Stomach (tissue), 8 donors: ENCODE measurements at regions not wholly inside any gene's neighbourhood (a gene's known extent, or its start where the extent isn't known, plus 50 kb on each side); places are given as distances from the start of the nearest gene placed in this dataset.

Experiments used
- DNase-seq, 2 donors: peaks; one replicate each; pipeline versions ENCODE4 v3.0.0 to v3.0.0-alpha.2; 2013 to 2019
- H3K27ac ChIP-seq, 5 donors: fragments of 200-600 bp in 4 of 5; sonication (generic) in 4 of 5; one replicate each; pipeline ENCODE4 v1.5.1; 2013 to 2019; ENCODE audit warnings: mild to moderate bottlenecking in 1 of 5, moderate library complexity in 1 of 5
- H3K27me3 ChIP-seq, 3 donors: fragments of 200-600 bp; sonication (generic); one replicate each; pipeline ENCODE4 v1.5.1; 2017 to 2019; ENCODE audit warnings: mixed run types in 1 of 3
- H3K36me3 ChIP-seq, 4 donors: fragments of 200-600 bp; sonication (generic); 1 replicate in 3 of 4; 2 replicates in 1 of 4; pipeline ENCODE4 v1.5.1; 2016 to 2019
- H3K4me1 ChIP-seq, 4 donors: fragments of 200-600 bp; sonication (generic); one replicate each; pipeline ENCODE4 v1.5.1; 2016 to 2019
- H3K4me3 ChIP-seq, 4 donors: fragments of 200-600 bp; sonication (generic) in 3 of 4; one replicate each; pipeline ENCODE4 v1.5.1; 2016 to 2019; ENCODE audit warnings: mild to moderate bottlenecking in 1 of 4
- H3K9me3 ChIP-seq, 4 donors: fragments of 200-600 bp; sonication (generic); one replicate each; pipeline ENCODE4 v1.5.1; 2016 to 2019
- EP300 ChIP-seq: sonication (generic); formaldehyde crosslinking; IDR thresholded peaks from one replicate; pipeline ENCODE4 v1.6.1; 2017; ENCODE audit warnings: antibody characterized with exemption
- POLR2A ChIP-seq, 4 donors: fragments of 450-650 bp; IDR thresholded peaks; one replicate each; pipeline ENCODE4 v1.6.1; 2016; ENCODE audit warnings: antibody characterized with exemption in 4 of 4, control low read depth in 2 of 4, mild to moderate bottlenecking in 1 of 4, moderate library complexity in 1 of 4
- POLR2AphosphoS5 ChIP-seq, 3 donors: sonication (generic); formaldehyde crosslinking; IDR thresholded peaks; one replicate each; pipeline ENCODE4 v1.6.1; 2016; ENCODE audit warnings: antibody characterized with exemption in 3 of 3
- WGBS, 5 donors: extraction: QIAGEN DNeasy Blood & Tissue Kit in 3 of 5; methylation state at CpG; one replicate each; pipeline versions ENCODE4 v1.1.5 to v1.1.7; 2013 to 2018; 5-methylcytosine and 5-hydroxymethylcytosine counted together
- intact Hi-C: fragments of 100-400 bp; cut with DNase I; formaldehyde crosslinking; loops from one replicate; pipeline ENCODE4 v1.15.1; 2023; ENCODE audit warnings: low total_unique reads
- TF ChIP-seq, protein P1 (sequence below), 7 experiments: fragments of 450-650 bp in 4 of 7; fragments of 200-600 bp in 3 of 7; sonication (generic) in 3 of 7; IDR thresholded peaks; one replicate each; pipeline ENCODE4 v1.5.1; 2016 to 2019; ENCODE audit warnings: antibody characterized with exemption in 7 of 7, control low read depth in 2 of 7, mild to moderate bottlenecking in 1 of 7
- donor health status: healthy with polysubstance abuse.
- donor health status: Bipolar disorder and iron deficiency.
- donor health status: healthy.

DNA sequence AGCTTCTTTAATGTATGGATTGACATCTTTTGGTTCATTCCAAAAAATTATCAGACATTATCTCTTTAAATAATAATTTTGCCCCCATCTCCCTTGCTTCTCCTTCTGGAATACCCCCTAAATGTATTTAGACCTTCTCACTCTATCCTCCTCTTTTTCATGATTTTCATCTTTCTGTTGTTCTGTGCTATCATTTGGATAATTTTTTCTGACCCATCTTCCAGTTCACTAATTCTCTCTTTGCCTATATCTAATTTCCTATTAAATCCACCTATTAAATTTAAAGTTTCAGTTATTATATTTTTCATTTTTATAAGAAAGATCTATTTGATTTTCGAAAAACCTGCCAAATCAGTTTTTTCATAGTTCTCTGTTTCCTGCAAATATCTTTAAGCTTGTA is 67.8 kb upstream of the ODC1 start:
- Histone ChIP-seq H3K36me3 (no peaks in the 10 kb centered on the region), H3K27me3 (no peaks in the 10 kb centered on the region), H3K4me1 (no peaks in the 10 kb centered on the region), H3K27ac (no peak overlapping the region), H3K9me3 (peaks cover 4 to 31% (median 22%) of the 10 kb centered on the region in 4 donors), H3K4me3 (no peak overlapping the region)
- intact Hi-C loops = no loop called here
- 16 to 92% (median 89%) methylated on average over 1 of the region's 1 CpG for WGBS, 5 donors
- TF ChIP-seq, protein P1, sequence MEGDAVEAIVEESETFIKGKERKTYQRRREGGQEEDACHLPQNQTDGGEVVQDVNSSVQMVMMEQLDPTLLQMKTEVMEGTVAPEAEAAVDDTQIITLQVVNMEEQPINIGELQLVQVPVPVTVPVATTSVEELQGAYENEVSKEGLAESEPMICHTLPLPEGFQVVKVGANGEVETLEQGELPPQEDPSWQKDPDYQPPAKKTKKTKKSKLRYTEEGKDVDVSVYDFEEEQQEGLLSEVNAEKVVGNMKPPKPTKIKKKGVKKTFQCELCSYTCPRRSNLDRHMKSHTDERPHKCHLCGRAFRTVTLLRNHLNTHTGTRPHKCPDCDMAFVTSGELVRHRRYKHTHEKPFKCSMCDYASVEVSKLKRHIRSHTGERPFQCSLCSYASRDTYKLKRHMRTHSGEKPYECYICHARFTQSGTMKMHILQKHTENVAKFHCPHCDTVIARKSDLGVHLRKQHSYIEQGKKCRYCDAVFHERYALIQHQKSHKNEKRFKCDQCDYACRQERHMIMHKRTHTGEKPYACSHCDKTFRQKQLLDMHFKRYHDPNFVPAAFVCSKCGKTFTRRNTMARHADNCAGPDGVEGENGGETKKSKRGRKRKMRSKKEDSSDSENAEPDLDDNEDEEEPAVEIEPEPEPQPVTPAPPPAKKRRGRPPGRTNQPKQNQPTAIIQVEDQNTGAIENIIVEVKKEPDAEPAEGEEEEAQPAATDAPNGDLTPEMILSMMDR (IDR thresholded peaks at IDR 0.05) = no peak
- TF ChIP-seq POLR2AphosphoS5 (IDR thresholded peaks at IDR 0.05) (no peak), EP300 (no peak), POLR2A (IDR thresholded peaks at IDR 0.05) (no peak)
- DNase-seq = no peak

DNA sequence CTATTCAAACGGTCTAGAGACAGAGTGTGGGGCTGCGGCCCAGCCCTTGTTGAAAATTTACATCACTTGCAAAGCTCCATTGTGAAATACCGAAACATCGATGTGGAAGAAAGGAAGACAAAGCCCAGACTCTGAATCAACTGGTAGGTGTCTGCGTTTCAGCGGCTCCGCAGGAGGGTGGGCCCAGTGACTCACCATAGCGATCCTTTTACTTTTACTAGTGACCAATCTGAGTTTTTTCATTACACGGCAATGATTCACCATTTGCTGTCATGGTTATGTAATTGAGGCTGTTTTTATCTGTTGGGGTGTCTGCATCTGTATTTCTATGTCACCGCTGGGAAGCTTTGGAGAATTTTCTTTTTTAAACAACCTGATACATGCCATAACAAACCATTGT is 66.6 kb upstream of the ODC1 start:
- H3K36me3 ChIP-seq = no peaks in the 10 kb centered on the region
- intact Hi-C loops = no loop called here
- H3K27me3 ChIP-seq = no peaks in the 10 kb centered on the region
- H3K4me1 ChIP-seq = no peaks in the 10 kb centered on the region
- no peak overlapping the region for H3K4me3 ChIP-seq
- TF ChIP-seq POLR2A (IDR thresholded peaks at IDR 0.05) = no peak
- TF ChIP-seq EP300 = no peak
- no peak for TF ChIP-seq POLR2AphosphoS5 (IDR thresholded peaks at IDR 0.05)
- TF ChIP-seq, protein P1 (IDR thresholded peaks at IDR 0.05) = no peak
- 92 to 96% (median 94%) methylated on average over 10 of the region's 10 CpGs for WGBS, 5 donors
- no peak overlapping the region for H3K27ac ChIP-seq
- H3K9me3 ChIP-seq = peaks cover 4 to 31% (median 22%) of the 10 kb centered on the region in 4 donors
- no peak for DNase-seq

DNA sequence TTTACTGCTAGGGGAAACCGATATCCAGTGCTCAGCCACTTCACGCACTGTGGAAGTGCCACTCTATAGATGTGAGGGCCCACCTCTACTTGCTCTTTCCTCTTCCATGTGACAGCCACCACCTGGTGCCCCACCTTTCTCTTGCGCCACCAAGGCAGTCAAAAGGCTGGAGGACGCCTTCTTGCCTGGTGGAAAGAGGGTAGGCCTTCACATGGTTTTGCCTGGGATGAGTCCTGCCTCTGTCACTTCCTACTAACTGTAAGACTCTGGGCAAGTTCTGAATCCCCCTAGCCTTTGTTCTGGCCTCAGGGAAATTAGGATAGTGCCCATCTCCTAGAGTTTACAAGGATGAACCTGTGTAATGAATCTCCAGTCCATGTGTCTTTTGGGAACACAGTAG is 66.1 kb upstream of the ODC1 start:
- Histone ChIP-seq H3K4me3 (no peak overlapping the region), H3K27ac (no peak overlapping the region), H3K27me3 (no peaks in the 10 kb centered on the region), H3K9me3 (peaks cover 4 to 31% (median 22%) of the 10 kb centered on the region in 4 donors), H3K4me1 (no peaks in the 10 kb centered on the region), H3K36me3 (no peaks in the 10 kb centered on the region)
- intact Hi-C loops = no loop called here
- whole genome bisulfite sequencing, 5 donors = 85 to 98% (median 96%) methylated on average over 2 to 4 of the region's 4 CpGs
- no peak for TF ChIP-seq POLR2AphosphoS5 (IDR thresholded peaks at IDR 0.05)
- no peak for TF ChIP-seq POLR2A (IDR thresholded peaks at IDR 0.05)
- no peak for TF ChIP-seq EP300
- TF ChIP-seq, protein P1 (IDR thresholded peaks at IDR 0.05) = no peak
- DNase-seq = no peak

DNA sequence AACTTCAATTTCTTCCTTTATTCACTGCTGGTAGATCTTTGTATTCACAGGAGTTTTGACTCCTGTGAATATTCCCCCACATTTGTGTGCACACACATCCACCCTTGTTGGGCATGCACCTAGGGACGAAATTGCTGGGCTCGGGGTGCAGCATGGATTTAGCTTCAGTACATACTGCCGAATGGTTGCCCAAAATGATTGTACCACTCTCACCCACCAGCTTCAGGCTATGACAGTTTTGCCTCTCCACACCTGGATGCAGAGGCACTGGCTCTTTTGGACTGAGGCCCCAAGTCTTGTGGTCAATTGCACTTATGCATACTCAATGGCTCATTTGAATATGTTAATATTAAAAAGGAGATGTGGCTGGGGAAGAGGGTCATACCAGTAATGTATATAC is 65.1 kb upstream of the ODC1 start:
- Histone ChIP-seq H3K27me3 (no peaks in the 10 kb centered on the region), H3K36me3 (no peaks in the 10 kb centered on the region), H3K9me3 (peaks cover 4 to 31% (median 22%) of the 10 kb centered on the region in 4 donors), H3K4me3 (no peak overlapping the region), H3K27ac (no peak overlapping the region), H3K4me1 (no peaks in the 10 kb centered on the region)
- intact Hi-C loops = no loop called here
- TF ChIP-seq POLR2AphosphoS5 (IDR thresholded peaks at IDR 0.05) (no peak), POLR2A (IDR thresholded peaks at IDR 0.05) (no peak), EP300 (no peak)
- TF ChIP-seq, protein P1 (IDR thresholded peaks at IDR 0.05) = no peak
- 82 to 91% (median 89%) methylated on average over 3 of the region's 3 CpGs for WGBS, 5 donors
- no peak for DNase-seq
